Stimulated activated naive CD8-positive, alpha-beta T cell treated with anti-CD3 and anti-CD28 coated beads, Interleukin-15, amount 100 ng/mL, for 72 hours (primary cell): ENCODE measurements at regions not wholly inside any gene's neighbourhood (a gene's known extent, or its start where the extent isn't known, plus 50 kb on each side); places are given as distances from the start of the nearest gene placed in this dataset.

ENCODE experiments used
- ATAC-seq: fragments of 150-1000 bp; cut with Tn5 transposase; 2 replicates; pipeline ENCODE4 v1.10.0; 2021; ENCODE audit warnings: mild to moderate bottlenecking, moderate library complexity
- DNase-seq, 2 donors: peaks; one replicate each; pipeline ENCODE4 v3.0.0; 2021 to 2022
- H3K27ac Mint-ChIP-seq, 2 donors: one replicate each; pipeline ENCODE4 v1.8.0; 2022; ENCODE audit warnings: mild to moderate bottlenecking in 2 of 2, mixed read lengths in 2 of 2, moderate library complexity in 2 of 2
- H3K27me3 Mint-ChIP-seq: one replicate; pipeline ENCODE4 v1.8.0; 2022; ENCODE audit warnings: mixed read lengths
- H3K4me1 Mint-ChIP-seq: one replicate; pipeline ENCODE4 v1.8.0; 2022; ENCODE audit warnings: mild to moderate bottlenecking, mixed read lengths
- H3K4me3 Mint-ChIP-seq, 2 donors: one replicate each; pipeline ENCODE4 v1.8.0; 2022; ENCODE audit warnings: mild to moderate bottlenecking in 2 of 2, mixed read lengths in 2 of 2, moderate library complexity in 1 of 2
- H3K9me3 Mint-ChIP-seq, 2 donors: one replicate each; pipeline ENCODE4 v1.8.0; 2022; ENCODE audit warnings: mixed read lengths in 2 of 2

GRCh38 chr3:182682263-182683241 is 110.8 kb upstream of the ATP11B start:
- ATAC-seq (peak; percentile 91), DNase-seq (peak; percentile 71 to 77)
- peak overlapping the region in 1 of 2 donors; percentile 78 for H3K27ac Mint-ChIP-seq
- peaks cover 9% of the 10 kb centered on the region for H3K4me1 Mint-ChIP-seq
- peak overlapping the region; percentile 71 to 79 for H3K4me3 Mint-ChIP-seq
- H3K27me3 Mint-ChIP-seq: peaks cover 34% of the 10 kb centered on the region
- no peaks in the 10 kb centered on the region for H3K9me3 Mint-ChIP-seq

GRCh38 chr3:182683453-182683852 is 109.9 kb upstream of the ATP11B start:
- peaks cover 34% of the 10 kb centered on the region for H3K27me3 Mint-ChIP-seq

GRCh38 chr3:182683858-182684257 is 109.4 kb upstream of the ATP11B start:
- peaks cover 34% of the 10 kb centered on the region for H3K27me3 Mint-ChIP-seq
- H3K4me1 Mint-ChIP-seq: peaks cover 9% of the 10 kb centered on the region
- no peak overlapping the region for H3K27ac Mint-ChIP-seq
- no peak overlapping the region for H3K4me3 Mint-ChIP-seq
- DNase-seq: no peak
- no peak for ATAC-seq
- H3K9me3 Mint-ChIP-seq: no peaks in the 10 kb centered on the region

More at GRCh38 chr3:182683453-182683852, 109.9 kb upstream of the ATP11B start:
- DNase-seq (peak; percentile 45 to 57), ATAC-seq (peak; percentile 65)
- Mint-ChIP-seq H3K27ac (peak overlapping the region in 1 of 2 donors; percentile 58), H3K4me1 (peaks cover 9% of the 10 kb centered on the region), H3K9me3 (no peaks in the 10 kb centered on the region), H3K4me3 (peak overlapping the region; percentile 71 to 79)

- H3K9me3 Mint-ChIP-seq: no peaks in the 10 kb centered on the region
- no peak overlapping the region for H3K4me3 Mint-ChIP-seq
- H3K27me3 Mint-ChIP-seq: peaks cover 34% of the 10 kb centered on the region
- peaks cover 9% of the 10 kb centered on the region for H3K4me1 Mint-ChIP-seq
- ATAC-seq (no peak), DNase-seq (no peak)
- H3K27ac Mint-ChIP-seq: peak overlapping the region in 1 of 2 donors; percentile 14
These were observed 107.0 kb upstream of the ATP11B start for GRCh38 chr3:182686033-182686886.

GRCh38 chr3:182690172-182690571 is 103.1 kb upstream of the ATP11B start:
- ATAC-seq (no peak), DNase-seq (no peak)
- H3K27me3 Mint-ChIP-seq: peaks cover 17% of the 10 kb centered on the region
- H3K4me1 Mint-ChIP-seq: no peaks in the 10 kb centered on the region
- no peak overlapping the region for H3K27ac Mint-ChIP-seq
- no peaks in the 10 kb centered on the region for H3K9me3 Mint-ChIP-seq
- H3K4me3 Mint-ChIP-seq: no peak overlapping the region

- H3K27me3 Mint-ChIP-seq: peaks cover 4% of the 10 kb centered on the region
- H3K27ac Mint-ChIP-seq: no peak overlapping the region
- ATAC-seq (no peak), DNase-seq (no peak)
- no peaks in the 10 kb centered on the region for H3K9me3 Mint-ChIP-seq
- H3K4me3 Mint-ChIP-seq: no peak overlapping the region
- no peaks in the 10 kb centered on the region for H3K4me1 Mint-ChIP-seq
These were observed 101.3 kb upstream of the ATP11B start for GRCh38 chr3:182692021-182692420.

GRCh38 chr3:182692695-182693094 is 100.6 kb upstream of the ATP11B start:
- Mint-ChIP-seq H3K27me3 (no peaks in the 10 kb centered on the region), H3K27ac (no peak overlapping the region), H3K4me1 (no peaks in the 10 kb centered on the region), H3K4me3 (no peak overlapping the region), H3K9me3 (no peaks in the 10 kb centered on the region)
- DNase-seq (no peak), ATAC-seq (no peak)

GRCh38 chr3:182693723-182694122 is 99.6 kb upstream of the ATP11B start:
- no peaks in the 10 kb centered on the region for H3K4me1 Mint-ChIP-seq
- ATAC-seq (no peak), DNase-seq (no peak)
- H3K27me3 Mint-ChIP-seq: no peaks in the 10 kb centered on the region
- no peak overlapping the region for H3K27ac Mint-ChIP-seq
- no peaks in the 10 kb centered on the region for H3K9me3 Mint-ChIP-seq
- H3K4me3 Mint-ChIP-seq: no peak overlapping the region

GRCh38 chr3:182696916-182697315 is 96.4 kb upstream of the ATP11B start:
- no peaks in the 10 kb centered on the region for H3K4me1 Mint-ChIP-seq
- DNase-seq (no peak), ATAC-seq (no peak)
- no peak overlapping the region for H3K27ac Mint-ChIP-seq
- H3K9me3 Mint-ChIP-seq: no peaks in the 10 kb centered on the region
- no peak overlapping the region for H3K4me3 Mint-ChIP-seq
- no peaks in the 10 kb centered on the region for H3K27me3 Mint-ChIP-seq

- no peak for DNase-seq
- no peak overlapping the region for H3K27ac Mint-ChIP-seq
- no peak for ATAC-seq
- H3K4me1 Mint-ChIP-seq: no peaks in the 10 kb centered on the region
- no peak overlapping the region for H3K4me3 Mint-ChIP-seq
- H3K27me3 Mint-ChIP-seq: no peaks in the 10 kb centered on the region
- H3K9me3 Mint-ChIP-seq: no peaks in the 10 kb centered on the region
These were observed 95.9 kb upstream of the ATP11B start for GRCh38 chr3:182697345-182697919.

GRCh38 chr3:182698078-182698477 is 95.2 kb upstream of the ATP11B start:
- Mint-ChIP-seq H3K4me3 (no peak overlapping the region), H3K4me1 (no peaks in the 10 kb centered on the region), H3K27ac (no peak overlapping the region), H3K9me3 (no peaks in the 10 kb centered on the region), H3K27me3 (peaks cover 2% of the 10 kb centered on the region)
- ATAC-seq (no peak), DNase-seq (no peak)

GRCh38 chr3:182699550-182700170 is 93.6 kb upstream of the ATP11B start:
- H3K4me3 Mint-ChIP-seq: no peak overlapping the region
- peaks cover 11% of the 10 kb centered on the region for H3K27me3 Mint-ChIP-seq
- ATAC-seq (no peak), DNase-seq (no peak)
- H3K27ac Mint-ChIP-seq: no peak overlapping the region
- H3K9me3 Mint-ChIP-seq: no peaks in the 10 kb centered on the region
- H3K4me1 Mint-ChIP-seq: no peaks in the 10 kb centered on the region

- Mint-ChIP-seq H3K4me1 (no peaks in the 10 kb centered on the region), H3K4me3 (no peak overlapping the region), H3K27me3 (peaks cover 11% of the 10 kb centered on the region), H3K27ac (no peak overlapping the region), H3K9me3 (no peaks in the 10 kb centered on the region)
- no peak for ATAC-seq
- DNase-seq: no peak
These were observed 91.1 kb upstream of the ATP11B start for GRCh38 chr3:182702216-182702615.

GRCh38 chr3:182703233-182703632 is 90.1 kb upstream of the ATP11B start:
- Mint-ChIP-seq H3K27ac (no peak overlapping the region), H3K4me1 (no peaks in the 10 kb centered on the region), H3K4me3 (no peak overlapping the region), H3K9me3 (no peaks in the 10 kb centered on the region), H3K27me3 (peaks cover 11% of the 10 kb centered on the region)
- no peak for DNase-seq
- no peak for ATAC-seq

- Mint-ChIP-seq H3K4me1 (no peaks in the 10 kb centered on the region), H3K9me3 (no peaks in the 10 kb centered on the region), H3K27me3 (peaks cover 18% of the 10 kb centered on the region), H3K27ac (no peak overlapping the region), H3K4me3 (no peak overlapping the region)
- DNase-seq: no peak
- no peak for ATAC-seq
These were observed 88.4 kb upstream of the ATP11B start for GRCh38 chr3:182704926-182705325.
